Femur (tissue), 1 donor: ENCODE measurements at regions not wholly inside any gene's neighbourhood (a gene's known extent, or its start where the extent isn't known, plus 50 kb on each side); places are given as distances from the start of the nearest gene placed in this dataset.

Source experiments
- DNase-seq: peaks from one replicate; pipeline ENCODE4 v3.0.0-alpha.2; 2017

- no peak for DNase-seq
Observed at GRCh38 chr19:33900817-33901216, 104.1 kb downstream of the KCTD15 start.

- DNase-seq = no peak
Observed at GRCh38 chr19:33902395-33902794, 105.7 kb downstream of the KCTD15 start.

GRCh38 chr19:33902802-33903488 lies 106.3 kb downstream of the KCTD15 start:
- no peak for DNase-seq

GRCh38 chr19:33903489-33903850 lies 106.8 kb downstream of the KCTD15 start:
- DNase-seq = no peak

GRCh38 chr19:33904681-33905080 lies 108.0 kb downstream of the KCTD15 start:
- peak; percentile 43 for DNase-seq

GRCh38 chr19:33905473-33905936 lies 108.8 kb downstream of the KCTD15 start:
- peak; percentile 36 for DNase-seq

GRCh38 chr19:33905937-33906577 lies 109.4 kb downstream of the KCTD15 start:
- peak; percentile 77 for DNase-seq

GRCh38 chr19:33906578-33907335 lies 110.1 kb downstream of the KCTD15 start:
- no peak for DNase-seq

- no peak for DNase-seq
Observed at GRCh38 chr19:33910922-33911321, 114.3 kb downstream of the KCTD15 start.

GRCh38 chr19:33914599-33914998 lies 117.9 kb downstream of the KCTD15 start:
- no peak for DNase-seq

- no peak for DNase-seq
Observed at GRCh38 chr19:33916792-33917191, 120.1 kb downstream of the KCTD15 start.

GRCh38 chr19:33919291-33919690 lies 122.6 kb downstream of the KCTD15 start:
- no peak for DNase-seq

GRCh38 chr19:33921165-33921564 lies 124.5 kb downstream of the KCTD15 start:
- DNase-seq = no peak

- no peak for DNase-seq
Observed at GRCh38 chr19:33926306-33926705, 129.6 kb downstream of the KCTD15 start.

- no peak for DNase-seq
Observed at GRCh38 chr19:33927789-33928457, 131.3 kb downstream of the KCTD15 start.

- no peak for DNase-seq
Observed at GRCh38 chr19:33928458-33928950, 131.8 kb downstream of the KCTD15 start.

GRCh38 chr19:33933931-33934330 lies 137.3 kb downstream of the KCTD15 start:
- no peak for DNase-seq

- DNase-seq = no peak
Observed at GRCh38 chr19:33938821-33939220, 142.2 kb downstream of the KCTD15 start.

- DNase-seq = no peak
Observed at GRCh38 chr19:33941133-33941532, 144.5 kb downstream of the KCTD15 start.

GRCh38 chr19:33946535-33947264 lies 150.0 kb downstream of the KCTD15 start:
- DNase-seq = no peak

GRCh38 chr19:33947265-33947964 lies 150.7 kb downstream of the KCTD15 start:
- no peak for DNase-seq
